Transverse colon (tissue), 4 donors: ENCODE measurements at regions not wholly inside any gene's neighbourhood (a gene's known extent, or its start where the extent isn't known, plus 50 kb on each side); places are given as distances from the start of the nearest gene placed in this dataset.

Experiments used
- CTCF ChIP-seq, 5 experiments: fragments of 200-600 bp in 3 of 5; fragments of 450-650 bp in 2 of 5; sonication (generic) in 3 of 5; IDR thresholded peaks; 1 replicate in 2 of 5; 2 replicates in 3 of 5; pipeline ENCODE4 v1.5.1; 2016 to 2017; ENCODE audit warnings: antibody characterized with exemption in 5 of 5, inconsistent platforms in 3 of 5, mild to moderate bottlenecking in 2 of 5, moderate library complexity in 1 of 5
- POLR2A ChIP-seq: fragments of 450-650 bp; IDR thresholded peaks from one replicate; pipeline ENCODE4 v1.6.1; 2016; ENCODE audit warnings: antibody characterized with exemption, mild to moderate bottlenecking, moderate library complexity
- POLR2AphosphoS5 ChIP-seq, 3 donors: sonication (generic); formaldehyde crosslinking; IDR thresholded peaks; one replicate each; pipeline ENCODE4 v1.6.1; 2016; ENCODE audit warnings: antibody characterized with exemption in 3 of 3

- TF ChIP-seq CTCF (IDR thresholded peaks at IDR 0.05) (no peak), POLR2A (no peak), POLR2AphosphoS5 (IDR thresholded peaks at IDR 0.05) (no peak)
Observed at GRCh38 chr10:63055705-63056104, 77.4 kb upstream of the NRBF2 start.
